ENCODE measurements at regions not wholly inside any gene's neighbourhood (a gene's known extent, or its start where the extent isn't known, plus 50 kb on each side); places are given as distances from the start of the nearest gene placed in this dataset.

DNA sequence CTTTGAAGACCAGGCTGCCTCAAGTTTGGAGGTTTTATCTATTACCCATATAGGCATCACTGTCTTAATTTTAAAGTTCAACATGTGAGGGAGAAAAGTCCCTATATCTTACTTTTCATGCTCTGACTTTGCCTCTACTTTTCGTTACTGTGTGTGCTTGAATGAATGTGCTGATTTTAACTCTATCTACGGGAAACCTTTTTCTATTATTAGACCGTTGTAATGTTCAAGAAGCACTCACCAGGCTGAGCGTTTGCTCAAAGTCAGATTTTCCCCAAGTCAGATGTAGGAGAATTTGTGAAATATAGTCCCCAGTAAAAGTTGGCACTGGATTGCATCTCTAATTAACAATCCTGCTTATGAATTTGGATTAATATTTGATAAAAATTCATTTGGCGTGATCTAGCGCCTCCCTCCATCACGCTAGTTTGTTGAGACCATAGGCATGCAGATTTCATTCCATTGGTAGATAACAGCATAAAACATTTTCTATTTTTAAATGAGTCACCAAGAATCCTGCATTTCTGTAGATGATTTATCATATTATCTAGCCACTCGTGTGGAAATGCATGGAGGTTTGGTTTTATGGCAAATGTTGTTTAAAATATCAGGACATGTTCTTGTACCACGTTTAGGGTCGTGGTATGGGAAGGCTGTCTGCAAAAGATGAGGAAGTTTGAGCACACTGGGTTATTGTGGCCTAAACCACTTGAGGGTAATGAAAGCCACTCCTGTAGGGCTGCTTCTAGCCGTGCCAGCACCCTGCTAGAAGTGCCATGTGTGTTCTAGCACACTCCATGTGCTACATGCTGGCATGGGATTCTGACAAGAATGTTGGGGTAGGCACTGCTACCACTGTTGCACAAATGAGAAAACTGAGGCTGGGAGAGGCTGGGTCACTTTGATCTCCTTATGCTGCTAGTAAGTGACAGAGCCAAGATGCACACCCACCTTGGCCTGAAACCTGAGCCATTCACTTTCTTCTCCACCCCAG, 179.4 kb downstream of the FGF9 start:
- TF ChIP-seq RAD21 (IDR thresholded peaks at IDR 0.05 in 1 of 2, conservative IDR thresholded peaks at IDR 0.05 in 1 of 2; ENCODE audit: low read depth in 2 of 2, low read length in 2 of 2) (no peak), NRF1 (IDR thresholded peaks at IDR 0.05; ENCODE audit: low read depth, low read length) (no peak), POLR2AphosphoS5 (IDR thresholded peaks at IDR 0.05; ENCODE audit: low read depth, low read length) (no peak), GABPA (IDR thresholded peaks at IDR 0.05; ENCODE audit: borderline replicate concordance, insufficient read depth, low read length) (no peak)
